ENCODE measurements at regions not wholly inside any gene's neighbourhood (a gene's known extent, or its start where the extent isn't known, plus 50 kb on each side); places are given as distances from the start of the nearest gene placed in this dataset.

DNA sequence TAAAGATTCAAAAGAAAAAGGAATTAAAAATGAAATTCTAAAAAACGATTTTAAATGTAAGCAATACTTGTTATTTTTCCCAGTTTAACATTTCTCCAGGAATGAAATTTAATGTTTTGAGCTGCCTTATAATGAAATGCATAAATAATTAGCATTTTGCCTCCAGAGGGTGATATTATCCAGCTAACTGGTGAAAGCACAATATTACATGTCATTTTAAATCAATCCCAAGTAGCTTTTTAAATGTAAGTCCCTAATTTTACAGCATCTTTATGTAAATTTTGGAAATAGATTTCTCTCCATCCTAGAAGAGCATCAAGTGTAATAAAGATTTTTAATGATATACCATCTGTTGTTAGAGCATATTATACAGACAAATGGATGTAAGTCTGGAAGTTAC is 139.1 kb upstream of the P2RY1 start:
- no peak for DNase-seq (ENCODE audit: extremely low read depth, low read depth)
- TF ChIP-seq, protein P1, sequence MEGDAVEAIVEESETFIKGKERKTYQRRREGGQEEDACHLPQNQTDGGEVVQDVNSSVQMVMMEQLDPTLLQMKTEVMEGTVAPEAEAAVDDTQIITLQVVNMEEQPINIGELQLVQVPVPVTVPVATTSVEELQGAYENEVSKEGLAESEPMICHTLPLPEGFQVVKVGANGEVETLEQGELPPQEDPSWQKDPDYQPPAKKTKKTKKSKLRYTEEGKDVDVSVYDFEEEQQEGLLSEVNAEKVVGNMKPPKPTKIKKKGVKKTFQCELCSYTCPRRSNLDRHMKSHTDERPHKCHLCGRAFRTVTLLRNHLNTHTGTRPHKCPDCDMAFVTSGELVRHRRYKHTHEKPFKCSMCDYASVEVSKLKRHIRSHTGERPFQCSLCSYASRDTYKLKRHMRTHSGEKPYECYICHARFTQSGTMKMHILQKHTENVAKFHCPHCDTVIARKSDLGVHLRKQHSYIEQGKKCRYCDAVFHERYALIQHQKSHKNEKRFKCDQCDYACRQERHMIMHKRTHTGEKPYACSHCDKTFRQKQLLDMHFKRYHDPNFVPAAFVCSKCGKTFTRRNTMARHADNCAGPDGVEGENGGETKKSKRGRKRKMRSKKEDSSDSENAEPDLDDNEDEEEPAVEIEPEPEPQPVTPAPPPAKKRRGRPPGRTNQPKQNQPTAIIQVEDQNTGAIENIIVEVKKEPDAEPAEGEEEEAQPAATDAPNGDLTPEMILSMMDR (IDR thresholded peaks at IDR 0.05; ENCODE audit: low read depth, low read length): no peak

DNA sequence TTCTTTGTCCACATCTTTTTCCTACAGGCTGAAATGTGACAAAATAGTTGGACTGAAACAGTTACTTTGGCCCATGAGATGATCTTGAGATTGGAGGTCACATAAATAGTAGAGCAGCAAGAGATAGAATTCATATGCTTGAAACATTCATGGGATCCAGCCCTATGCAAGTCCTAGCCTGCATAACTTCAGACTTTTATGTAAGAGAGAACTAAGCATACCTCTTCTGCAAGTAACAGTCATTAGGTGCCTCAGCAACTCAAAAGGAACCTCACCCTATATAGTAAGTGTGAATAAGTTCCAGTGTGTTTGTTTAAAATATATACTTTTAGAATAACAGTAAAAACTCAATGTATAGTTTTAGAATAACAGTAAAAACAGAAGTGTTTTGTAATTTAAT is 138.0 kb upstream of the P2RY1 start:
- DNase-seq (ENCODE audit: extremely low read depth, low read depth): no peak

DNA sequence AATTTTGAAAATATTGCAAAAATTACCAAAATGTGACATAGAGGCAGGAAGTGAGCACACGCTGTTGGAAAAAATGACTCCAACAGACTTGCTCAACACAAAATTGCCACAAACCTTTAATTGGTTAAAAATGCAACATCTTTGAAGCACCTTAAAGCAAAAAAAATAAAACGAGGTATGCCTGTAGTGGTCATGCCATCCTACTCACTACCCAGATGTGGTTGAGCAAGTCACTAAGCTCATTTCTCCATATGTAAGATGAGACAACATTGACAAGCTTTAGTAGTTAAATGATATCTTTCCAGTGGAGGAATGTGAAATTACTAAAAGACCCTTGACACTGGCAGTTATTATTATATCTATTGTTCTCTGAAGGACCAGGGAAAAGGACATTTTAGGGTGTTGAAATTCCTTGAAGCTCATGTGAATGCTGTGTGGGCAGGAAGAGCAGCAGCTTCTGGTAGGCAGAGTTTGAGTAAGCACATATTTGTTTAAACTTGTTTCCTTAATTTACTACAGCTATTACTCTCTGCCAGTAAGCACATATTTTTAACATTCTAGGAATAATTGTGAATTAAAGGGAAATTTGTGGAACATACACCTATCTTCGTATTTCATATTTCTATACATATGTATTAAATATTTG is 131.6 kb upstream of the P2RY1 start:
- DNase-seq (ENCODE audit: extremely low read depth, low read depth): no peak

More for the DNA sequence above, 138.0 kb upstream of the P2RY1 start:
- TF ChIP-seq, protein P1 (IDR thresholded peaks at IDR 0.05; ENCODE audit: low read depth, low read length): no peak

GRCh38 chr3:152706991-152707713 is 127.8 kb upstream of the P2RY1 start:
- TF ChIP-seq, protein P1 (IDR thresholded peaks at IDR 0.05; ENCODE audit: low read depth, low read length): no peak
- no peak for DNase-seq (ENCODE audit: extremely low read depth, low read depth)

More for the DNA sequence above, 131.6 kb upstream of the P2RY1 start:
- TF ChIP-seq, protein P1 (IDR thresholded peaks at IDR 0.05; ENCODE audit: low read depth, low read length): no peak

- TF ChIP-seq, protein P1 (IDR thresholded peaks at IDR 0.05; ENCODE audit: low read depth, low read length): no peak
- DNase-seq (ENCODE audit: extremely low read depth, low read depth): no peak
These were observed 125.3 kb upstream of the P2RY1 start for GRCh38 chr3:152709659-152710058.

GRCh38 chr3:152710549-152710948 is 124.4 kb upstream of the P2RY1 start:
- TF ChIP-seq, protein P1 (IDR thresholded peaks at IDR 0.05; ENCODE audit: low read depth, low read length): no peak
- DNase-seq (ENCODE audit: extremely low read depth, low read depth): no peak

- TF ChIP-seq, protein P1 (IDR thresholded peaks at IDR 0.05; ENCODE audit: low read depth, low read length): no peak
- DNase-seq (ENCODE audit: extremely low read depth, low read depth): no peak
These were observed 120.9 kb upstream of the P2RY1 start for GRCh38 chr3:152713989-152714388.

Data from AG09319 (cell line).